Neural progenitor cell (in vitro differentiated cells): ENCODE measurements at regions not wholly inside any gene's neighbourhood (a gene's known extent, or its start where the extent isn't known, plus 50 kb on each side); places are given as distances from the start of the nearest gene placed in this dataset.

Source experiments
- DNase-seq: peaks from one replicate; pipeline ENCODE4 v3.0.0-alpha.2; 2016; ENCODE audit warnings: low spot score
- H2AFZ ChIP-seq: fragments of 200-600 bp; sonication (generic); replicated peaks from 2 replicates; pipeline ENCODE4 v1.6.1; 2016; ENCODE audit warnings: antibody characterized with exemption
- H3F3A ChIP-seq: fragments of 200-600 bp; sonication (generic); 2 replicates; pipeline ENCODE4 v1.6.1; 2016; ENCODE audit warnings: antibody characterized with exemption, low read depth
- H3K27ac ChIP-seq: fragments of 200-600 bp; sonication (generic); 2 replicates; pipeline ENCODE4 v1.5.1; 2016; ENCODE audit warnings: mild to moderate bottlenecking
- H3K27me3 ChIP-seq: fragments of 200-600 bp; sonication (generic); 2 replicates; pipeline ENCODE4 v1.6.1; 2016; ENCODE audit warnings: mild to moderate bottlenecking, moderate library complexity
- H3K36me3 ChIP-seq: fragments of 200-600 bp; sonication (generic); 2 replicates; pipeline ENCODE4 v1.5.1; 2016
- H3K4me1 ChIP-seq: fragments of 200-600 bp; sonication (generic); 2 replicates; pipeline ENCODE4 v1.6.1; 2016; ENCODE audit warnings: mixed run types
- H3K4me2 ChIP-seq: fragments of 200-600 bp; sonication (generic); 2 replicates; pipeline ENCODE4 v1.6.1; 2016
- H3K4me3 ChIP-seq: fragments of 200-600 bp; sonication (generic); 2 replicates; pipeline ENCODE4 v1.5.1; 2016
- H3K79me2 ChIP-seq: fragments of 200-600 bp; sonication (generic); 2 replicates; pipeline ENCODE4 v1.6.1; 2016; ENCODE audit warnings: low read depth
- H3K9ac ChIP-seq: fragments of 200-600 bp; sonication (generic); 2 replicates; pipeline ENCODE4 v1.6.1; 2016
- H3K9me3 ChIP-seq: fragments of 200-600 bp; sonication (generic); 2 replicates; pipeline ENCODE4 v1.5.1; 2016; ENCODE audit warnings: low read depth
- H4K20me1 ChIP-seq: fragments of 200-600 bp; sonication (generic); 2 replicates; pipeline ENCODE4 v1.6.1; 2016; ENCODE audit warnings: low read depth
- H3K27ac Mint-ChIP-seq: 3 replicates; pipeline ENCODE4 v1.8.0; 2021; ENCODE audit warnings: mixed read lengths
- H3K27me3 Mint-ChIP-seq: 2 replicates; pipeline ENCODE4 v1.8.0; 2022; ENCODE audit warnings: low read depth, mild to moderate bottlenecking, inconsistent platforms, moderate library complexity, mixed read lengths; ENCODE audit not compliant: insufficient read depth
- H3K36me3 Mint-ChIP-seq: 3 replicates; pipeline ENCODE4 v1.8.0; 2021; ENCODE audit warnings: mixed read lengths
- H3K4me1 Mint-ChIP-seq: 3 replicates; pipeline ENCODE4 v1.8.0; 2021; ENCODE audit warnings: mixed read lengths
- H3K4me3 Mint-ChIP-seq: 3 replicates; pipeline ENCODE4 v1.8.0; 2021; ENCODE audit warnings: mild to moderate bottlenecking, moderate library complexity, mixed read lengths
- H3K9me3 Mint-ChIP-seq: 3 replicates; pipeline ENCODE4 v1.8.0; 2020; ENCODE audit warnings: mixed read lengths
- CTCF ChIP-seq: fragments of 200-600 bp; sonication (generic); IDR thresholded peaks from 2 replicates; pipeline ENCODE4 v1.5.1; 2017; ENCODE audit warnings: antibody characterized with exemption, mild to moderate bottlenecking
- EZH2 ChIP-seq: fragments of 200-600 bp; sonication (generic); IDR thresholded peaks from 2 replicates; pipeline ENCODE4 v1.6.1; 2017; ENCODE audit warnings: antibody characterized with exemption, mild to moderate bottlenecking, moderate library complexity
- EZH2phosphoT487 ChIP-seq: fragments of 200-600 bp; sonication (generic); IDR thresholded peaks from 2 replicates; pipeline ENCODE4 v1.6.1; 2017; ENCODE audit warnings: antibody characterized with exemption

GRCh38 chr7:13090959-13091358, 403.5 kb downstream of the ARL4A start:
- H3K27ac ChIP-seq: no peak overlapping the region
- no peak overlapping the region for H3K4me2 ChIP-seq
- Mint-ChIP-seq H3K27me3 (no peaks in the 10 kb centered on the region), H3K9me3 (peaks cover 13% of the 10 kb centered on the region), H3K27ac (no peak overlapping the region), H3K4me3 (no peak overlapping the region), H3K36me3 (no peaks in the 10 kb centered on the region), H3K4me1 (no peaks in the 10 kb centered on the region)
- H3K27me3 ChIP-seq: no peaks in the 10 kb centered on the region
- no peak overlapping the region for H3K9ac ChIP-seq
- TF ChIP-seq EZH2phosphoT487 (no peak), CTCF (no peak), EZH2 (no peak)
- H3K4me3 ChIP-seq: no peak overlapping the region
- H3F3A ChIP-seq: no peaks in the 10 kb centered on the region
- H3K9me3 ChIP-seq: no peaks in the 10 kb centered on the region
- H3K36me3 ChIP-seq: no peaks in the 10 kb centered on the region
- H3K4me1 ChIP-seq: no peaks in the 10 kb centered on the region
- H3K79me2 ChIP-seq: no peaks in the 10 kb centered on the region
- no peak overlapping the region for H2AFZ ChIP-seq
- H4K20me1 ChIP-seq: no peaks in the 10 kb centered on the region
- no peak for DNase-seq

- Mint-ChIP-seq H3K27me3 (no peaks in the 10 kb centered on the region), H3K4me3 (no peak overlapping the region), H3K27ac (no peak overlapping the region), H3K9me3 (peaks cover 13% of the 10 kb centered on the region), H3K4me1 (no peaks in the 10 kb centered on the region), H3K36me3 (no peaks in the 10 kb centered on the region)
- Histone ChIP-seq H3K4me2 (no peak overlapping the region), H3K4me1 (no peaks in the 10 kb centered on the region), H3K27me3 (no peaks in the 10 kb centered on the region), H4K20me1 (no peaks in the 10 kb centered on the region), H3K9me3 (no peaks in the 10 kb centered on the region), H3K27ac (no peak overlapping the region), H3K36me3 (no peaks in the 10 kb centered on the region), H3K4me3 (no peak overlapping the region), H3K9ac (no peak overlapping the region), H3F3A (no peaks in the 10 kb centered on the region), H2AFZ (no peak overlapping the region), H3K79me2 (no peaks in the 10 kb centered on the region)
- no peak for TF ChIP-seq EZH2phosphoT487
- no peak for TF ChIP-seq CTCF
- no peak for TF ChIP-seq EZH2
- no peak for DNase-seq
Measured at GRCh38 chr7:13091974-13092707, 404.7 kb downstream of the ARL4A start.

GRCh38 chr7:13092708-13093005, 405.2 kb downstream of the ARL4A start:
- TF ChIP-seq CTCF (no peak), EZH2phosphoT487 (no peak), EZH2 (no peak)
- no peak overlapping the region for H3K4me3 Mint-ChIP-seq
- H4K20me1 ChIP-seq: no peaks in the 10 kb centered on the region
- H3K27ac Mint-ChIP-seq: no peak overlapping the region
- no peak overlapping the region for H2AFZ ChIP-seq
- peaks cover 13% of the 10 kb centered on the region for H3K9me3 Mint-ChIP-seq
- no peaks in the 10 kb centered on the region for H3K27me3 Mint-ChIP-seq
- H3K4me2 ChIP-seq: no peak overlapping the region
- H3K4me1 Mint-ChIP-seq: no peaks in the 10 kb centered on the region
- no peaks in the 10 kb centered on the region for H3K36me3 ChIP-seq
- H3K9me3 ChIP-seq: no peaks in the 10 kb centered on the region
- no peaks in the 10 kb centered on the region for H3K36me3 Mint-ChIP-seq
- H3K27ac ChIP-seq: no peak overlapping the region
- peaks cover 4% of the 10 kb centered on the region for H3K4me1 ChIP-seq
- no peaks in the 10 kb centered on the region for H3F3A ChIP-seq
- no peak overlapping the region for H3K9ac ChIP-seq
- H3K79me2 ChIP-seq: no peaks in the 10 kb centered on the region
- no peak for DNase-seq
- H3K4me3 ChIP-seq: no peak overlapping the region
- H3K27me3 ChIP-seq: no peaks in the 10 kb centered on the region
